Panc1 (cell line): ENCODE measurements at regions not wholly inside any gene's neighbourhood (a gene's known extent, or its start where the extent isn't known, plus 50 kb on each side); places are given as distances from the start of the nearest gene placed in this dataset.

Experiments
- ATAC-seq: fragments of 200-7000 bp; cut with Tn5 transposase; 2 replicates; pipeline ENCODE4 v1.9.1; 2020; ENCODE audit warnings: mild to moderate bottlenecking, moderate library complexity
- BruUV-seq: library from RNA; stranded (reverse); fragments of 400-500 nt; replicated peaks from 2 replicates; lab custom pipeline; 2021; lab: Mats Ljungman, UMichigan
- CTCF ChIA-PET: fragments of 300-600 bp; sonication (Branson Sonifier 250); formaldehyde crosslinking; loops from one replicate; lab custom pipeline; 2022; ENCODE audit warnings: antibody characterized with exemption; lab: Charles Lee
- POLR2A ChIA-PET: fragments of 300-600 bp; sonication (Branson Sonifier 250); formaldehyde crosslinking; loops from one replicate; lab custom pipeline; 2022; ENCODE audit warnings: antibody characterized with exemption; lab: Charles Lee
- DNase-seq: peaks from one replicate; pipeline ENCODE4 v3.0.0-alpha.2; 2010; ENCODE audit warnings: low read depth, low spot score
- H3K27ac ChIP-seq: 2 replicates; pipeline ENCODE4 v1.5.1; 2011; ENCODE audit warnings: mild to moderate bottlenecking, low read length, inconsistent platforms
- H3K27me3 ChIP-seq: fragments of 200-500 bp; sonication (Bioruptor generic); 2 replicates; pipeline ENCODE4 v1.6.0; 2014; ENCODE audit warnings: low read length, inconsistent platforms; ENCODE audit not compliant: control insufficient read depth, insufficient read depth
- H3K36me3 ChIP-seq: fragments of 200-500 bp; sonication (Bioruptor generic); 2 replicates; pipeline ENCODE4 v1.5.1; 2014; ENCODE audit warnings: inconsistent platforms, mild to moderate bottlenecking, low read length, moderate library complexity; ENCODE audit not compliant: control insufficient read depth, insufficient read depth
- H3K4me1 ChIP-seq: 2 replicates; pipeline ENCODE4 v1.5.1; 2011; ENCODE audit warnings: inconsistent platforms, mild to moderate bottlenecking, low read length, moderate library complexity; ENCODE audit not compliant: control insufficient read depth, insufficient read depth
- H3K4me3 ChIP-seq, 2 experiments: 2 replicates each; pipeline ENCODE4 v1.5.1; 2011 to 2012; ENCODE audit warnings: low read depth in 2 of 2, low read length in 2 of 2, mild to moderate bottlenecking in 2 of 2, inconsistent platforms in 1 of 2, moderate library complexity in 1 of 2
- H3K9me3 ChIP-seq: fragments of 200-500 bp; sonication (Bioruptor generic); 2 replicates; pipeline ENCODE4 v1.5.1; 2014; ENCODE audit warnings: low read depth, mild to moderate bottlenecking, inconsistent platforms, low read length, moderate library complexity; ENCODE audit not compliant: control insufficient read depth, insufficient read depth
- POLR2AphosphoS5 ChIP-seq: IDR thresholded peaks from 2 replicates; pipeline ENCODE4 v1.6.1; 2012; ENCODE audit warnings: mild to moderate bottlenecking, low read depth, low read length, moderate library complexity
- SIN3A ChIP-seq: IDR thresholded peaks from 2 replicates; pipeline ENCODE4 v1.6.1; 2012; ENCODE audit warnings: low read depth, mild to moderate bottlenecking, low read length, moderate library complexity, borderline replicate concordance; ENCODE audit not compliant: insufficient read depth
- TCF7L2 ChIP-seq: IDR thresholded peaks from 2 replicates; pipeline ENCODE4 v1.6.1; 2011; ENCODE audit warnings: mild to moderate bottlenecking, low read depth, low read length, inconsistent platforms
- in situ Hi-C: cut with HindIII; loops from 2 replicates; pipeline ENCODE4 v1.10.0; 2016; ENCODE audit warnings: low sequenced_read_pairs, low pct_unique_long_range_greater_than_20kb
- intact Hi-C: fragments of 100-400 bp; cut with micrococcal nuclease; formaldehyde crosslinking; loops from one replicate; pipeline ENCODE4 v1.10.0; 2022; ENCODE audit not compliant: unreplicated experiment
- TF ChIP-seq, protein P1 (sequence below): fragments of 450-650 bp; IDR thresholded peaks from 2 replicates; pipeline ENCODE4 v1.5.1; 2017; ENCODE audit warnings: mild to moderate bottlenecking
- TF ChIP-seq, protein P2 (sequence below), 2 experiments: IDR thresholded peaks; 2 replicates each; pipeline ENCODE4 v1.6.1; 2011 to 2012; ENCODE audit warnings: low read depth in 2 of 2, control low read depth in 1 of 2, low read length in 1 of 2, mild to moderate bottlenecking in 1 of 2, moderate library complexity in 1 of 2; ENCODE audit not compliant: insufficient read depth in 1 of 2

DNA sequence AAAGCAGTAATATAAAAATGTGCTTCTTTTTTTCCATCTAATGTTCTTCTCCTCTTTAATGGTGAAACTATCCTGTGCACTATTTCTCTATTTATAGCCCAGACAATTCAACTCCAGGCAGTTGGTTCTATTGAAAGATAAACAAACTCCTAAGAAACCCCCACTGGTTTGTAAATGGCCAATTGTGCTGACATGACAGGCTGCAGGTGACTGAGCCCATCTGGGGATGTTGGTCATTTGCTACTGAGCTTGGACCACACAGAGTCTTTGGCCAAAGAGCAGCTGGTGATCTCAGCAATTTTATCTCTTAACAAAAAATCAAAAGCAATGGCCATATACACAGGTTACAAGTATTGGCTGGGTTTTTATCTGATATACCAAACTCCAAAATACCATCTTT lies 631.8 kb upstream of the CELF2 start:
- CTCF ChIA-PET, result no interaction called here
- Histone ChIP-seq H3K4me3 (no peak overlapping the region), H3K9me3 (no peaks in the 10 kb centered on the region), H3K27ac (no peak overlapping the region), H3K27me3 (no peaks in the 10 kb centered on the region), H3K4me1 (no peaks in the 10 kb centered on the region), H3K36me3 (no peaks in the 10 kb centered on the region)
- no peak for ATAC-seq
- intact Hi-C loops, result no loop called here
- BruUV-seq, result no TSS peak
- no peak for TF ChIP-seq POLR2AphosphoS5
- TF ChIP-seq, protein P1, sequence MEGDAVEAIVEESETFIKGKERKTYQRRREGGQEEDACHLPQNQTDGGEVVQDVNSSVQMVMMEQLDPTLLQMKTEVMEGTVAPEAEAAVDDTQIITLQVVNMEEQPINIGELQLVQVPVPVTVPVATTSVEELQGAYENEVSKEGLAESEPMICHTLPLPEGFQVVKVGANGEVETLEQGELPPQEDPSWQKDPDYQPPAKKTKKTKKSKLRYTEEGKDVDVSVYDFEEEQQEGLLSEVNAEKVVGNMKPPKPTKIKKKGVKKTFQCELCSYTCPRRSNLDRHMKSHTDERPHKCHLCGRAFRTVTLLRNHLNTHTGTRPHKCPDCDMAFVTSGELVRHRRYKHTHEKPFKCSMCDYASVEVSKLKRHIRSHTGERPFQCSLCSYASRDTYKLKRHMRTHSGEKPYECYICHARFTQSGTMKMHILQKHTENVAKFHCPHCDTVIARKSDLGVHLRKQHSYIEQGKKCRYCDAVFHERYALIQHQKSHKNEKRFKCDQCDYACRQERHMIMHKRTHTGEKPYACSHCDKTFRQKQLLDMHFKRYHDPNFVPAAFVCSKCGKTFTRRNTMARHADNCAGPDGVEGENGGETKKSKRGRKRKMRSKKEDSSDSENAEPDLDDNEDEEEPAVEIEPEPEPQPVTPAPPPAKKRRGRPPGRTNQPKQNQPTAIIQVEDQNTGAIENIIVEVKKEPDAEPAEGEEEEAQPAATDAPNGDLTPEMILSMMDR, result no peak
- TF ChIP-seq SIN3A, result no peak
- TF ChIP-seq, protein P2, sequence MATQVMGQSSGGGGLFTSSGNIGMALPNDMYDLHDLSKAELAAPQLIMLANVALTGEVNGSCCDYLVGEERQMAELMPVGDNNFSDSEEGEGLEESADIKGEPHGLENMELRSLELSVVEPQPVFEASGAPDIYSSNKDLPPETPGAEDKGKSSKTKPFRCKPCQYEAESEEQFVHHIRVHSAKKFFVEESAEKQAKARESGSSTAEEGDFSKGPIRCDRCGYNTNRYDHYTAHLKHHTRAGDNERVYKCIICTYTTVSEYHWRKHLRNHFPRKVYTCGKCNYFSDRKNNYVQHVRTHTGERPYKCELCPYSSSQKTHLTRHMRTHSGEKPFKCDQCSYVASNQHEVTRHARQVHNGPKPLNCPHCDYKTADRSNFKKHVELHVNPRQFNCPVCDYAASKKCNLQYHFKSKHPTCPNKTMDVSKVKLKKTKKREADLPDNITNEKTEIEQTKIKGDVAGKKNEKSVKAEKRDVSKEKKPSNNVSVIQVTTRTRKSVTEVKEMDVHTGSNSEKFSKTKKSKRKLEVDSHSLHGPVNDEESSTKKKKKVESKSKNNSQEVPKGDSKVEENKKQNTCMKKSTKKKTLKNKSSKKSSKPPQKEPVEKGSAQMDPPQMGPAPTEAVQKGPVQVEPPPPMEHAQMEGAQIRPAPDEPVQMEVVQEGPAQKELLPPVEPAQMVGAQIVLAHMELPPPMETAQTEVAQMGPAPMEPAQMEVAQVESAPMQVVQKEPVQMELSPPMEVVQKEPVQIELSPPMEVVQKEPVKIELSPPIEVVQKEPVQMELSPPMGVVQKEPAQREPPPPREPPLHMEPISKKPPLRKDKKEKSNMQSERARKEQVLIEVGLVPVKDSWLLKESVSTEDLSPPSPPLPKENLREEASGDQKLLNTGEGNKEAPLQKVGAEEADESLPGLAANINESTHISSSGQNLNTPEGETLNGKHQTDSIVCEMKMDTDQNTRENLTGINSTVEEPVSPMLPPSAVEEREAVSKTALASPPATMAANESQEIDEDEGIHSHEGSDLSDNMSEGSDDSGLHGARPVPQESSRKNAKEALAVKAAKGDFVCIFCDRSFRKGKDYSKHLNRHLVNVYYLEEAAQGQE (IDR thresholded peaks at IDR 0.05; ENCODE audit: insufficient read depth in 1 of 2, low read depth in 2 of 2, low read length in 1 of 2), result no peak
- no peak for TF ChIP-seq TCF7L2
- DNase-seq, result no peak
- POLR2A ChIA-PET, result no interaction called here
- in situ Hi-C loops, result no loop called here

DNA sequence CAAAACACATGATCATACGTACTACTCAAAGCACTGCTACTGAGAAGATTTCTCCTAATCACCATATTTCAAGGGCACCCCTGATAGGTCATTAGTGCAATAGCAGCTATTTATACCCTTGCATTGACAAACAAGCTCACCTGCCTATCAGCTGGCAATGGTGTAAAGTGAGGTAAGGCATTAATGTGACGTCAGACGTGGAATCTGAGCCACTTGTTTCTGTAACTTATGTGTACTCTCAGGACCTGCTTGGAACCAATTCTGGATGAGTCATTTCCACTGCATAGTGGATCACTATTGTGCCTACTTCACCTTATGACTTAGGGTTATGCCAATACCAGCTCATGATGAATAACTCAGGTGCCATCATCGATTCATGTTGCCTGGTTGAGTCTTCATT lies 628.5 kb upstream of the CELF2 start:
- Histone ChIP-seq H3K4me3 (no peak overlapping the region), H3K27ac (no peak overlapping the region), H3K36me3 (no peaks in the 10 kb centered on the region), H3K27me3 (no peaks in the 10 kb centered on the region), H3K4me1 (no peaks in the 10 kb centered on the region), H3K9me3 (no peaks in the 10 kb centered on the region)
- in situ Hi-C loops, result no loop called here
- ATAC-seq (no peak), DNase-seq (no peak)
- TF ChIP-seq, protein P1, result no peak
- TF ChIP-seq TCF7L2 (no peak), SIN3A (no peak), POLR2AphosphoS5 (no peak)
- TF ChIP-seq, protein P2 (IDR thresholded peaks at IDR 0.05; ENCODE audit: insufficient read depth in 1 of 2, low read depth in 2 of 2, low read length in 1 of 2), result no peak
- intact Hi-C loops, result no loop called here
- CTCF ChIA-PET, result no interaction called here
- BruUV-seq, result no TSS peak
- POLR2A ChIA-PET, result no interaction called here
